ENCODE measurements at regions not wholly inside any gene's neighbourhood (a gene's known extent, or its start where the extent isn't known, plus 50 kb on each side); places are given as distances from the start of the nearest gene placed in this dataset.

- no peaks in the 10 kb centered on the region for H3K36me3 Mint-ChIP-seq
- H3K9me3 Mint-ChIP-seq = no peaks in the 10 kb centered on the region
- no peak for DNase-seq (ENCODE audit: low spot score in 2 of 2)
- no peak for ATAC-seq
- no peak overlapping the region for H3K27ac Mint-ChIP-seq
These were observed 167.8 kb upstream of the POU2AF2 start for GRCh38 chr11:111077530-111078322.

DNA sequence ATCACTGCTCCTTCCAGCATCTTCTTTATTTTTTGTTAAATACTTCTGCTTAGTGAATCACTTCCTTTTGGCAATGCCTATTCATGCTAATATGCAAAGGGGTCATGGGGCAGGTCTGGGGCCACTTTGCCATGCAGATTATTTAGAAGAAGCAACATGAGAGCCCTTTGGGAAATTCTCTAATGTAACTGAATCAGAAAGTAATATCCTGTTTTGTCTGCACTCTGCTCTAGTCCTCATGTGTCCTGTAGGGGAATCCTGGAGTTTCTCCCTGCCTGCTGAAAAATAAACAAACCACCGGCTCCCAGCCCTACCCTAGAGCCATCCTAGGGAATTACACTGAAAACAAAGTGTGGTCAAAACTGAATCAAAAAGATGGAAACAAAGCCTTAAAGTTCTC, 176.5 kb upstream of the POU2AF2 start:
- Mint-ChIP-seq H3K27ac (no peak overlapping the region), H3K36me3 (no peaks in the 10 kb centered on the region), H3K9me3 (no peaks in the 10 kb centered on the region)
- DNase-seq (ENCODE audit: low spot score in 2 of 2) (no peak), ATAC-seq (no peak)

DNA sequence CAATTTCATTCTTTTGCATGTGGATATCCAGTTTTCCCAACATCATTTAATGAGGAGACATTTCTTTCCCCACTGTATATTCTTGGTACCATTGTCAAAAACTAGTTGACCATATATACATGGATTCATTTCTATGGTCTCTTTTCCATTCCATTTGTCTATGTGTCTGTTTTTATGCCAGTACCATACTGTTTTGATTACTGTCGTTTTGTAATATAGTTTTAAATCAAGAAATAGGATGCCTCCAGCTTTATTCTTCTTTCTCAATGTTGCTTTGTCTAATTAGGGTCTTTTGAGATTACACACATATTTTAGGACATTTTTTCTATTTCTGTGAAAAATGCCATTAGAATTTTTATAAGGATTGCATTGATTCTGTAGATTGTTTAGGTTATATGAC, 177.5 kb upstream of the POU2AF2 start:
- ATAC-seq (no peak), DNase-seq (ENCODE audit: low spot score in 2 of 2) (no peak)
- H3K36me3 Mint-ChIP-seq = no peaks in the 10 kb centered on the region
- no peak overlapping the region for H3K27ac Mint-ChIP-seq
- H3K9me3 Mint-ChIP-seq = no peaks in the 10 kb centered on the region

GRCh38 chr11:111066846-111067245, 178.7 kb upstream of the POU2AF2 start:
- H3K36me3 Mint-ChIP-seq = no peaks in the 10 kb centered on the region
- DNase-seq (ENCODE audit: low spot score in 2 of 2) (no peak), ATAC-seq (no peak)
- H3K9me3 Mint-ChIP-seq = no peaks in the 10 kb centered on the region
- H3K27ac Mint-ChIP-seq = no peak overlapping the region

- no peaks in the 10 kb centered on the region for H3K9me3 Mint-ChIP-seq
- DNase-seq (ENCODE audit: low spot score in 2 of 2) = no peak
- H3K27ac Mint-ChIP-seq = no peak overlapping the region
- ATAC-seq = no peak
- H3K36me3 Mint-ChIP-seq = no peaks in the 10 kb centered on the region
These were observed 181.6 kb upstream of the POU2AF2 start for GRCh38 chr11:111063726-111064517.

DNA sequence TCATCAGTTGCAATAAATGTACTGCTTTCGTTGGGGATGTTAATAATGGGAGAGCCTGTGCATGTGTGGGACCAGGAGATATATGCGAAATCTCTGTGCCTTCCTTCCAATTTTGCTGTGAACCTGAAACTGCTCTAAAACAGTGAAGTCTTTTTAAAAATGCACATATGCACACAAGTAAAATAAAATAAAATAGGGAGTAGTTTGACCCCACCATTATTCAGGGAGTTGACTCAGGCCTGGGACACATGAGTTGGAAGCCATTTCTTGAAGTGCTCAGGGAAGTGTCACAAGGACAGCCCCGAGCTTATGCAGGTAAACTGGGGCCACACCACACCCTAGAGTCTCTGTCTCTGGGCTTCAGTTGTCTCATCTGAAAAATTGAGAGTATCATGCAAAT, 183.1 kb upstream of the POU2AF2 start:
- Mint-ChIP-seq H3K36me3 (no peaks in the 10 kb centered on the region), H3K9me3 (no peaks in the 10 kb centered on the region), H3K27ac (no peak overlapping the region)
- ATAC-seq (no peak), DNase-seq (ENCODE audit: low spot score in 2 of 2) (no peak)

DNA sequence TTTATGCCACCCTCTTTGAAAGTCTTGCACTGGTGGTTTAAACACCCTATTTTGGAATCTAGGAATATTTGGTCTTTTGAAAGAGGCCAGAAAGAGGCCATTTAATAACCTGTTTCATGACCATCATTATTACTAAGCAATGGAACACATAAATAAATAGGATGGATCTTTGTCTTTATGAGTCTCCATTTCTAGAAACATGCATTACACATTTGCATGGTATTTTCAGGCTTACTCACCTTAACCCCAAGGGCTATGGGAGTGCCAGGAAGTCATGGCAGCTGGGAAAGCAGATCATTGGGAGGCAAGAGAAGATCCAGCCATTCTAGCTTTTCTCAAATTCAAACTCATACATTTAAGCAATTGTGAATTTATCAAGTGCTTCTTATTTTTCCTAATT, 185.8 kb upstream of the POU2AF2 start:
- no peaks in the 10 kb centered on the region for H3K36me3 Mint-ChIP-seq
- DNase-seq (ENCODE audit: low spot score in 2 of 2) (no peak), ATAC-seq (no peak)
- H3K27ac Mint-ChIP-seq = no peak overlapping the region
- H3K9me3 Mint-ChIP-seq = no peaks in the 10 kb centered on the region

DNA sequence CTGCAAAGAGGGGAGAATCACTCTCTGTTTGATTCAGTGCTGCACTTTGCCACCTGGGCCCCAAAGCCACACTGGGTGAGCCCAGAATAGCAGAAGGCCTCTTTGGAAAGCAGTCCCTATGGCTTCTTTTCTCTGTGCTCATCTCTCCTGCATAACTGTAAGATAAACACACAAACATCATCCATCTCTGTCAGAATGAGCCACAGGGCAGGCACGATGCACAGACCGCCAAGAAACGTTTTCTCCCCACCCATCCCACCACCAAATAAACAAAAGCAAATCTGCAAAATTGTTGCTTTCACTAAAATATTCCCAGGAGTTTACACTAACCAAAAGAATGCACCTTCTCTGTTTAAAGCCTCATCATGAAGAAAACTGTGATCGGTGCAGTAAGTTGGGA, 196.4 kb upstream of the POU2AF2 start:
- DNase-seq (ENCODE audit: low spot score in 2 of 2) = no peak
- Mint-ChIP-seq H3K27ac (no peak overlapping the region), H3K9me3 (no peaks in the 10 kb centered on the region), H3K36me3 (no peaks in the 10 kb centered on the region)
- ATAC-seq = no peak

DNA sequence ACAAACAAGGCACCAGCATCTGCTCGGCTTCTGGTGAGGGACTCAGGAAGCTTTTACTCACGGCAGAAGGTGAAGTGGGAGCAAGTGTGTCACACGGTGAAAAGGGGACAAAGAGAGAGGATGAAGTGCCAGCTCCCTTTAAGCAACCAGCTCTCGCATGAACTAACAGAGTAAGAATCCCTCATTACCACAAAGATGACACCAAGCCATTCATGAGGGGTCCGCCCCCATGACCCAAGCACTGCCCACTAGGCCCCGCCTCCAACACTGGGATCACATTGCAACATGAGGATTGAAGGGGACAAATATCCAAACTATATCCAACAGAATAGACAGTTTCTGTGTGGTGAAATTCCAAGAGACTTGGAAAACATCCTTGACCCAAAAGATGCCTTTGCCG, 198.2 kb upstream of the POU2AF2 start:
- ATAC-seq (no peak), DNase-seq (ENCODE audit: low spot score in 2 of 2) (no peak)
- no peaks in the 10 kb centered on the region for H3K9me3 Mint-ChIP-seq
- H3K27ac Mint-ChIP-seq = no peak overlapping the region
- H3K36me3 Mint-ChIP-seq = no peaks in the 10 kb centered on the region

- H3K9me3 Mint-ChIP-seq = no peaks in the 10 kb centered on the region
- no peaks in the 10 kb centered on the region for H3K36me3 Mint-ChIP-seq
- no peak overlapping the region for H3K27ac Mint-ChIP-seq
- DNase-seq (ENCODE audit: low spot score in 2 of 2) = no peak
- no peak for ATAC-seq
These were observed 199.2 kb upstream of the POU2AF2 start for GRCh38 chr11:111046291-111046690.

DNA sequence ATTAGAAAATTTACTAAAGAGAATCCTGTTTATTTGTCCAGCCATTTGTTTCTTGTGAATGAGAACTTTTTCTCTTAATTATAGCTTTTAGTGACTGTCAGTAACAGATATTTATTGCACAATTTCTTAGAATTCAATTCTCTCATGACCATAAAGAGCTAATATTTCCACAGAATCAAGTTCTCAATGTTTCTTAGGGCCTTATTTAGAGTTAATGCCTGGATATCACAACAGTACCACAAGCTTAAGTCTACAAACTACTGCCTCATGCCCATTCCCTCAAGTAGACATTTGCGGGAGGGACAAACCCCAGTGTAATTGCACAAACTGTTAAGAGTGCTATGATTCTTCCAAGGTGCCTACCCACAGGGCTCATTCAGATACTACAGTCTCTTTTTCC, 199.7 kb upstream of the POU2AF2 start:
- H3K27ac Mint-ChIP-seq = no peak overlapping the region
- DNase-seq (ENCODE audit: low spot score in 2 of 2) = no peak
- no peaks in the 10 kb centered on the region for H3K9me3 Mint-ChIP-seq
- no peak for ATAC-seq
- no peaks in the 10 kb centered on the region for H3K36me3 Mint-ChIP-seq

DNA sequence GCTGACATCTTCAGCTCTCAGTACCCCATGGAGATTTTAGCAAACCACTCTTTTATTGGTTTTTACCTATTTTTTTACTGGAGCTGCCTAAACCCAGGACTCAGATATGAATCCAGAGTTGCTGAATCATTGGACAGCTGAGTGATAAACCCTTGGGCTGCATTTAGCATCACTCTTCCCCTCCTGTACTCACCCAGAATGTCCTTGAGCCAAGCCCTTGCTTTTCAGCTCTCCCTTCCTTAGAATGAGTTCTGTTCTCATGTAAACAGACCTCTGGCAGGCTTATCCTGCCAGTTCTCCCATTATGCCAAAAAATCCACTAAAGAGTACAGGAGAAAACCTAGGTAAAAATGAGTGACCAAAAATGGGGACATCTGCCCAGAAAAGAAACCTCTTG, 200.1 kb upstream of the POU2AF2 start:
- Mint-ChIP-seq H3K27ac (no peak overlapping the region), H3K36me3 (no peaks in the 10 kb centered on the region), H3K9me3 (no peaks in the 10 kb centered on the region)
- DNase-seq (ENCODE audit: low spot score in 2 of 2) = no peak
- ATAC-seq = no peak

GRCh38 chr11:111044751-111045406, 200.6 kb upstream of the POU2AF2 start:
- H3K27ac Mint-ChIP-seq = peak overlapping the region in 1 of 2 donors; percentile 66
- ATAC-seq (no peak), DNase-seq (ENCODE audit: low spot score in 2 of 2) (no peak)
- H3K9me3 Mint-ChIP-seq = no peaks in the 10 kb centered on the region
- no peaks in the 10 kb centered on the region for H3K36me3 Mint-ChIP-seq

DNA sequence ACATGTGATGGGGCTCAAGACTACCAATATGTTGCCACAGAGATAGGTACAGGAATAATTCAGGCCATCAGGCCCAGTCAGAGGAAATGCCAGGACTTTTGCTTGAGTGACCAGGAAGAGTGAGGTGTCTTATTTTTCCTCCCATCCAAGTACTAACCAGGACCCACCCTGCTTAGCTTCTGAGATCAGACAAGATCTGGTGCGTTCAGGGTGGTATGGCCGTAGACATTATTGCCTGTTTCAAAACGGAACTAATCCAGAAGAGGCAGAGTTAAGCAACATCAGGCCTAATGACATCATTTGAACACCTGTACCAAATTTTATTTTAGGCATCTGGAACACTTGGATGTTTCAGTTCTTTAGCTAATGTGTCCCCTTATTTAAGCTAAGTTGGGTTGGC, 205.5 kb upstream of the POU2AF2 start:
- no peak overlapping the region for H3K27ac Mint-ChIP-seq
- no peak for ATAC-seq
- peaks cover 5 to 10% of the 10 kb centered on the region in 2 donors for H3K9me3 Mint-ChIP-seq
- H3K36me3 Mint-ChIP-seq = no peaks in the 10 kb centered on the region
- no peak for DNase-seq (ENCODE audit: low spot score in 2 of 2)

- Mint-ChIP-seq H3K36me3 (no peaks in the 10 kb centered on the region), H3K27ac (no peak overlapping the region)
- no peak for ATAC-seq
These were observed 209.8 kb upstream of the POU2AF2 start for GRCh38 chr11:111035746-111036145.

DNA sequence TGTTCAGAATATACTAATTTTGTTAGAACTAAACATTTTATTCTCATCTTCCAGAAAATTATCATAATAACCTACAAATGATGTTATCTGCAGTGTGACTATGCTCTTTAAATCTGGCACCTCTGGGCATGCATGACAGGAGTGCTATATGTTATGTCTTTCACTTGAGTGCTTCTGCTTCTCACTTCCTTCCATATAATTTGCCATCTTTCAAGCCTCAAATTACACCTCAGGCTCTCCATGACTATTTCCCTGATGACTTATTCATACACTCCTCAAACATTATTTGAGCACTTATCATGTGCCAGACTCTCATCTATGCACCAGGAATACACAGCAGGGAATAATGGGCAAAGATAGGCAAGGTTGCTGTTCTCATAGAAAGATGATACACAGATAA, 219.3 kb upstream of the POU2AF2 start:
- no peak for DNase-seq (ENCODE audit: low spot score in 2 of 2)
- Mint-ChIP-seq H3K27ac (no peak overlapping the region), H3K9me3 (peaks cover 4 to 15% of the 10 kb centered on the region in 2 donors), H3K36me3 (peaks cover 5 to 11% of the 10 kb centered on the region in 2 donors)
- ATAC-seq = no peak

More at GRCh38 chr11:111035746-111036145, 209.8 kb upstream of the POU2AF2 start:
- no peak for DNase-seq (ENCODE audit: low spot score in 2 of 2)
- H3K9me3 Mint-ChIP-seq = peaks cover 5 to 10% of the 10 kb centered on the region in 2 donors

DNA sequence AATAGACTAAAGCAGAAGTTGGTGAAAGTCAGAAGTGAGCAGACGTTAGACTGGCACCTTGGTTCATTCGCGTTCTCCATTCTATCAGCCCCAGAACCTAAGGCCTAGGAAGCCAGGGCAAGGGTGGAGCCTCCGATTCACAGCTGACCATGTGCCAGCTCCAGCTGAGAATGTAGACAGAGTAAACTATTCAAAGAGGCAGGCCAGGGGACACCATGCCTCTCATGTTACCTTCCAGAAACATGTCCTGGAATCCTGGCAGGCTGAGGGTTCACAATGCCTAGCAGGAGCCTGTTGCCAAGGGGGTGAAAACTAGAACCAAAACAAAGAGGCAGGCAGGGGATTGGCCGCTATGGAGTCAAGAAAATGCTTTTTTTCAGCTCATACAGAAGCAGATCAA, 224.4 kb upstream of the POU2AF2 start:
- ATAC-seq (no peak), DNase-seq (ENCODE audit: low spot score in 2 of 2) (no peak)
- H3K9me3 Mint-ChIP-seq = no peaks in the 10 kb centered on the region
- no peak overlapping the region for H3K27ac Mint-ChIP-seq
- H3K36me3 Mint-ChIP-seq = no peaks in the 10 kb centered on the region
